WTC11 (cell line): ENCODE measurements at regions not wholly inside any gene's neighbourhood (a gene's known extent, or its start where the extent isn't known, plus 50 kb on each side); places are given as distances from the start of the nearest gene placed in this dataset.

Source experiments
- ATAC-seq: fragments of 200-7000 bp; cut with Tn5 transposase; 2 replicates; pipeline ENCODE4 v1.10.0; 2021; ENCODE audit warnings: mild to moderate bottlenecking, moderate library complexity
- CTCF ChIA-PET: fragments of 300-600 bp; sonication (Branson Sonifier 250); formaldehyde crosslinking; loops from one replicate; lab custom pipeline; 2021; ENCODE audit warnings: antibody characterized with exemption; lab: Charles Lee
- POLR2A ChIA-PET: fragments of 350-600 bp; sonication (Branson Sonifier 250); formaldehyde crosslinking; loops from one replicate; lab custom pipeline; 2021; ENCODE audit warnings: antibody characterized with exemption; lab: Charles Lee
- DNase-seq: peaks from one replicate; pipeline ENCODE4 v3.0.0; 2021; ENCODE audit warnings: low spot score
- H3K27ac Mint-ChIP-seq: 2 replicates; pipeline ENCODE4 v1.8.0; 2021; ENCODE audit warnings: mixed read lengths
- H3K27me3 Mint-ChIP-seq: 2 replicates; pipeline ENCODE4 v1.8.0; 2021; ENCODE audit warnings: low read depth, mild to moderate bottlenecking, moderate library complexity, mixed read lengths
- H3K36me3 Mint-ChIP-seq: 2 replicates; pipeline ENCODE4 v1.8.0; 2021; ENCODE audit warnings: mixed read lengths
- H3K4me1 Mint-ChIP-seq: 2 replicates; pipeline ENCODE4 v1.8.0; 2022; ENCODE audit warnings: mixed read lengths
- H3K4me3 Mint-ChIP-seq: 2 replicates; pipeline ENCODE4 v1.8.0; 2021; ENCODE audit warnings: mild to moderate bottlenecking, moderate library complexity, mixed read lengths
- H3K9me3 Mint-ChIP-seq: 2 replicates; pipeline ENCODE4 v1.8.0; 2021; ENCODE audit warnings: mixed read lengths
- AFF4 ChIP-seq: sonication (generic); formaldehyde crosslinking; IDR thresholded peaks from 2 replicates; pipeline ENCODE4 v1.8.1; 2023; ENCODE audit warnings: mild to moderate bottlenecking, missing genetic modification reagents, borderline replicate concordance
- ATF1 ChIP-seq: sonication (generic); formaldehyde crosslinking; IDR thresholded peaks from 2 replicates; pipeline ENCODE4 v1.8.1; 2023; ENCODE audit warnings: mild to moderate bottlenecking, moderate library complexity, missing genetic modification reagents
- ATF6 ChIP-seq: sonication (generic); formaldehyde crosslinking; IDR thresholded peaks from 2 replicates; pipeline ENCODE4 v1.8.1; 2023; ENCODE audit warnings: mild to moderate bottlenecking, missing genetic modification reagents
- CREM ChIP-seq: sonication (generic); formaldehyde crosslinking; IDR thresholded peaks from 2 replicates; pipeline ENCODE4 v1.8.1; 2022; ENCODE audit warnings: mild to moderate bottlenecking, missing genetic modification reagents, moderate library complexity
- E2F1 ChIP-seq: sonication (generic); formaldehyde crosslinking; IDR thresholded peaks from 2 replicates; pipeline ENCODE4 v1.8.0; 2022; ENCODE audit warnings: mild to moderate bottlenecking, missing genetic modification reagents
- ESRRA ChIP-seq: sonication (generic); formaldehyde crosslinking; IDR thresholded peaks from 2 replicates; pipeline ENCODE4 v1.8.1; 2022; ENCODE audit warnings: mild to moderate bottlenecking, missing genetic modification reagents, borderline replicate concordance
- ETV6 ChIP-seq: sonication (generic); formaldehyde crosslinking; IDR thresholded peaks from 2 replicates; pipeline ENCODE4 v1.8.1; 2022; ENCODE audit warnings: mild to moderate bottlenecking, missing genetic modification reagents
- HMGXB4 ChIP-seq: sonication (generic); formaldehyde crosslinking; IDR thresholded peaks from 2 replicates; pipeline ENCODE4 v1.8.1; 2023; ENCODE audit warnings: mild to moderate bottlenecking, moderate library complexity, missing genetic modification reagents
- TCF7 ChIP-seq: sonication (generic); formaldehyde crosslinking; IDR thresholded peaks from 2 replicates; pipeline ENCODE4 v1.8.0; 2022; ENCODE audit warnings: mild to moderate bottlenecking, low read depth, missing genetic modification reagents, moderate library complexity
- ZNF232 ChIP-seq: sonication (generic); formaldehyde crosslinking; IDR thresholded peaks from 2 replicates; pipeline ENCODE4 v1.8.0; 2022; ENCODE audit warnings: mild to moderate bottlenecking, missing genetic modification reagents
- ZNF317 ChIP-seq: sonication (generic); formaldehyde crosslinking; IDR thresholded peaks from 2 replicates; pipeline ENCODE4 v1.8.1; 2023; ENCODE audit warnings: low read depth, mild to moderate bottlenecking, moderate library complexity, missing genetic modification reagents, borderline replicate concordance
- TF ChIP-seq, protein P1 (sequence below): sonication (generic); formaldehyde crosslinking; conservative IDR thresholded peaks from 2 replicates; pipeline ENCODE4 v1.8.1; 2022; ENCODE audit warnings: mild to moderate bottlenecking, missing genetic modification reagents
- TF ChIP-seq, protein P2 (sequence below): sonication (generic); formaldehyde crosslinking; IDR thresholded peaks from 2 replicates; pipeline ENCODE4 v1.8.1; 2023; ENCODE audit warnings: mild to moderate bottlenecking, missing genetic modification reagents, moderate library complexity
- TF ChIP-seq, protein P3 (sequence below): fragments of 250-450 bp; sonication (Bioruptor Pico); IDR thresholded peaks from 2 replicates; pipeline ENCODE4 v1.9.0; 2021; ENCODE audit warnings: moderate library complexity, mild to moderate bottlenecking, inconsistent platforms, borderline replicate concordance
- TF ChIP-seq, protein P4 (sequence below): fragments of 250-450 bp; sonication (Bioruptor Pico); conservative IDR thresholded peaks from 2 replicates; pipeline ENCODE4 v1.9.0; 2021; ENCODE audit warnings: mild to moderate bottlenecking

GRCh38 chr18:41532344-41533086 lies 422.5 kb upstream of the PIK3C3 start (continued):
- TF ChIP-seq E2F1 (no peak), CREM (no peak), ZNF232 (CRISPR knock-in tag) (no peak), TCF7 (CRISPR knock-in tag) (no peak), HMGXB4 (no peak), AFF4 (no peak)
- TF ChIP-seq, protein P1, sequence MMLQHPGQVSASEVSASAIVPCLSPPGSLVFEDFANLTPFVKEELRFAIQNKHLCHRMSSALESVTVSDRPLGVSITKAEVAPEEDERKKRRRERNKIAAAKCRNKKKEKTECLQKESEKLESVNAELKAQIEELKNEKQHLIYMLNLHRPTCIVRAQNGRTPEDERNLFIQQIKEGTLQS (CRISPR knock-in tag), result no peak
- TF ChIP-seq, all 79 proteins: peak for 0

DNA sequence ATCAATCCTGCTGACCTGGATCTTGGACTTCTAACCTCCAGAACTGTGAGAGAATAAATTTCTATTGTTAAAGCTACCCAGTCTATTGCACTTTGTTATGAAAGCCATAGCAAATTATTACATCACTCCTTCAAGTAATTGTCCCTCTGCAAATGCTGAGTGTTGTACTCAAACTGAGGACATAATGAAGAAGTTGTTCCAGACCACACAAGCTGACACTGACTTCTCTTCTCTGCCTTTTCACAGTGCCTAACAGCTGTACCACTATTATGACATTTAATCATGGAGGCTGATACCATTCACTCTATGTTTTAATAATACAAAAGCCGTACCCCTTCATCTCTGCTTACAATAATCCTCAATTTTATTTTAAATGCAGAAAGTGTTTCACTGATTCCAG lies 424.1 kb upstream of the PIK3C3 start:
- H3K4me3 Mint-ChIP-seq, result no peak overlapping the region
- peaks cover 8% of the 10 kb centered on the region for H3K36me3 Mint-ChIP-seq
- H3K27ac Mint-ChIP-seq, result no peak overlapping the region
- H3K27me3 Mint-ChIP-seq, result no peaks in the 10 kb centered on the region
- DNase-seq (no peak), ATAC-seq (no peak)
- H3K9me3 Mint-ChIP-seq, result peaks cover 12% of the 10 kb centered on the region
- TF ChIP-seq ATF6, result no peak
- TF ChIP-seq, protein P2, sequence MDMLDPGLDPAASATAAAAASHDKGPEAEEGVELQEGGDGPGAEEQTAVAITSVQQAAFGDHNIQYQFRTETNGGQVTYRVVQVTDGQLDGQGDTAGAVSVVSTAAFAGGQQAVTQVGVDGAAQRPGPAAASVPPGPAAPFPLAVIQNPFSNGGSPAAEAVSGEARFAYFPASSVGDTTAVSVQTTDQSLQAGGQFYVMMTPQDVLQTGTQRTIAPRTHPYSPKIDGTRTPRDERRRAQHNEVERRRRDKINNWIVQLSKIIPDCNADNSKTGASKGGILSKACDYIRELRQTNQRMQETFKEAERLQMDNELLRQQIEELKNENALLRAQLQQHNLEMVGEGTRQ (CRISPR knock-in tag), result no peak
- peaks cover 39% of the 10 kb centered on the region for H3K4me1 Mint-ChIP-seq
- ChIA-PET POLR2A (no interaction called here), CTCF (no interaction called here)

- ChIA-PET POLR2A (no interaction called here), CTCF (no interaction called here)
- H3K27ac Mint-ChIP-seq, result no peak overlapping the region
- H3K27me3 Mint-ChIP-seq, result no peaks in the 10 kb centered on the region
- peaks cover 39% of the 10 kb centered on the region for H3K4me1 Mint-ChIP-seq
- peaks cover 8% of the 10 kb centered on the region for H3K36me3 Mint-ChIP-seq
- DNase-seq (no peak), ATAC-seq (no peak)
- no peak overlapping the region for H3K4me3 Mint-ChIP-seq
- peaks cover 12% of the 10 kb centered on the region for H3K9me3 Mint-ChIP-seq
- no peak for TF ChIP-seq ESRRA (CRISPR knock-in tag)
- no peak for TF ChIP-seq ZNF317 (CRISPR knock-in tag)
- no peak for TF ChIP-seq HMGXB4
- TF ChIP-seq, protein P3, sequence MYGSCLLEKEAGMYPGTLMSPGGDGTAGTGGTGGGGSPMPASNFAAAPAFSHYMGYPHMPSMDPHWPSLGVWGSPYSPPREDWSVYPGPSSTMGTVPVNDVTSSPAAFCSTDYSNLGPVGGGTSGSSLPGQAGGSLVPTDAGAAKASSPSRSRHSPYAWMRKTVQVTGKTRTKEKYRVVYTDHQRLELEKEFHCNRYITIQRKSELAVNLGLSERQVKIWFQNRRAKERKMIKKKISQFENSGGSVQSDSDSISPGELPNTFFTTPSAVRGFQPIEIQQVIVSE (CRISPR knock-in tag), result no peak
- TF ChIP-seq, protein P4, sequence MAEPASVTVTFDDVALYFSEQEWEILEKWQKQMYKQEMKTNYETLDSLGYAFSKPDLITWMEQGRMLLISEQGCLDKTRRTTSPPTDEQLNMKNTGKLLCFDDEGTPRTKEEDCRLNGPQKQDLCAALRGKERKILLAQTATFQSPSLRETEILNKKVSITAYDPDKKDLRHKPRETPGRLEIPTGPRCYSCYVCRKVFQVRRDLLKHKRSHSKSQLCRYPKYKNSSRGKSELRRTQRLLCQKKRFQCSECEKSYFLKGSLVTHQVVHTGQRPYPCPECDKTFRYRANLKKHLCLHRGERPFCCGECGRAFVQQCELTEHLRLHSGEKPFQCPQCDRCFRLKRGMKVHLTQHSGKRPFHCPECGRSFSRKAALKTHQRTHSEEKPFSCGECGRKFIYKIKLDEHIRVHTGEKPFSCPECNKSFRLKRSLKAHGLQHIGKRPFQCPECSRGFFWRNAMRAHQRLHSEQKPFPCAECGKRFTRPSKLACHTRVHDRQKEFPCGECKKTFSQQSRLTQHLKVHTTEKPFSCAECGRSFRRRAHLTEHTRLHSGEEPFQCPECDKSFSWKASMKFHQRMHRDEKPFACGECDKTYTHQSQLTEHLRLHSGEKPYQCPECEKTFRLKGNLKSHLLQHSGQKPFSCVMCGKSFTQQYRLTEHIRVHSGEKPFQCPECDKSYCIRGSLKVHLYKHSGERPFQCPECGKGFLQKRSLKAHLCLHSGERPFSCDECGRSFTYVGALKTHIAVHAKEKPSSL (CRISPR knock-in tag), result no peak
- no peak for TF ChIP-seq ATF1 (CRISPR knock-in tag)
- no peak for TF ChIP-seq ETV6 (CRISPR knock-in tag)
Observed at GRCh38 chr18:41529093-41529492, 425.9 kb upstream of the PIK3C3 start.
